ENCODE measurements at regions not wholly inside any gene's neighbourhood (a gene's known extent, or its start where the extent isn't known, plus 50 kb on each side); places are given as distances from the start of the nearest gene placed in this dataset.

DNA sequence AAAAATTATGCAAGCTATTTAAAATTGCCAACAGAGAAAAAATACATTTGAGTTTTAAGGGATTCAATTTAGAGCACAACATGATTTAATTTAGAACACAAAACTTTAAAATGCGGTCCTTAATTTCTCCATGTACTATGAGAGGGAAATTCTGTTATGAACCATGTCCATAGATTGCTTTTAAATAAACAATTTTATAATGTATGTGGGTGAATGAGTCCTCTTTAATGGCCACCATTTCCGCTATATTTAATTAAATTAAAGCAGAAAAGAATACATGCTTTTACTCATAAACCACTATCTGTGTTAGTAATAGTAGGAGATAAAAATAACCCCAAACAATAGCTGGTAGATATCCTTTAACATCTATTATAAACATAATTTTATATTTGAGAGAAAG is 914.6 kb downstream of the LTN1 start:
- no peaks in the 10 kb centered on the region for H3K4me1 ChIP-seq
- no peaks in the 10 kb centered on the region for H3K36me3 ChIP-seq
- no peak for TF ChIP-seq POLR2A (IDR thresholded peaks at IDR 0.05)
- TF ChIP-seq, protein P1, sequence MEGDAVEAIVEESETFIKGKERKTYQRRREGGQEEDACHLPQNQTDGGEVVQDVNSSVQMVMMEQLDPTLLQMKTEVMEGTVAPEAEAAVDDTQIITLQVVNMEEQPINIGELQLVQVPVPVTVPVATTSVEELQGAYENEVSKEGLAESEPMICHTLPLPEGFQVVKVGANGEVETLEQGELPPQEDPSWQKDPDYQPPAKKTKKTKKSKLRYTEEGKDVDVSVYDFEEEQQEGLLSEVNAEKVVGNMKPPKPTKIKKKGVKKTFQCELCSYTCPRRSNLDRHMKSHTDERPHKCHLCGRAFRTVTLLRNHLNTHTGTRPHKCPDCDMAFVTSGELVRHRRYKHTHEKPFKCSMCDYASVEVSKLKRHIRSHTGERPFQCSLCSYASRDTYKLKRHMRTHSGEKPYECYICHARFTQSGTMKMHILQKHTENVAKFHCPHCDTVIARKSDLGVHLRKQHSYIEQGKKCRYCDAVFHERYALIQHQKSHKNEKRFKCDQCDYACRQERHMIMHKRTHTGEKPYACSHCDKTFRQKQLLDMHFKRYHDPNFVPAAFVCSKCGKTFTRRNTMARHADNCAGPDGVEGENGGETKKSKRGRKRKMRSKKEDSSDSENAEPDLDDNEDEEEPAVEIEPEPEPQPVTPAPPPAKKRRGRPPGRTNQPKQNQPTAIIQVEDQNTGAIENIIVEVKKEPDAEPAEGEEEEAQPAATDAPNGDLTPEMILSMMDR (IDR thresholded peaks at IDR 0.05), result no peak
- intact Hi-C loops (cut with DNase I; ENCODE audit: low total_unique reads), result no loop called here
- no peaks in the 10 kb centered on the region for H3K27me3 ChIP-seq
- WGBS, 5 donors, result 90 to 97% (median 95%) methylated on average over 2 of the region's 2 CpGs
- no peak overlapping the region for H3K4me3 ChIP-seq
- H3K9me3 ChIP-seq, result no peaks in the 10 kb centered on the region
- no peak overlapping the region for H3K27ac ChIP-seq
- no peak for DNase-seq

DNA sequence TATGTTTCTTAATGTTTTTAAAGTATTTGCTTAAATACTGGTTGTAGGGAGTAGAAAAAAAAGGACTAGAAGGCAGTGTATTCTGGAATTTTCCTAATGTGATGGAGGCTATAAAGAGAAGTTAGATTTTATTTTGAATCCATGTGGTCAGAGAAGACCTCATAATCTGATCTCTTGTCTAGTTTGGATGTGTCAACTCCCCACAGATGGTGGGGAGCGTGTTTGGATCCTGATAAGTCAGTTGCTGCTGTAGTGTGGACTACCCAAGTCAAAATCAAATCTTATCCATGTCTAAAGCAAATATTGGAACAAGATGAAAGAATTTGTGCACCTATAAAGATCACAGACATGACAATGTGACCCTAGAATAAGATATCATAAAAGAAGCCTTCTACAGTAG is 918.0 kb downstream of the LTN1 start:
- H3K4me3 ChIP-seq, result no peak overlapping the region
- peaks cover 0 to 4% (median 0%) of the 10 kb centered on the region in 4 donors for H3K9me3 ChIP-seq
- no peak for DNase-seq
- peaks cover 0 to under 1% (median 0%) of the 10 kb centered on the region in 4 donors for H3K4me1 ChIP-seq
- no peaks in the 10 kb centered on the region for H3K36me3 ChIP-seq
- H3K27ac ChIP-seq, result no peak overlapping the region
- 0 to 53% (median 34%) methylated on average over 1 of the region's 1 CpG; no CpG with 5 or more reads in 1 of the 5 donors for WGBS, 5 donors
- no peaks in the 10 kb centered on the region for H3K27me3 ChIP-seq
- intact Hi-C loops (cut with DNase I; ENCODE audit: low total_unique reads), result no loop called here
- TF ChIP-seq, protein P1 (IDR thresholded peaks at IDR 0.05), result no peak
- TF ChIP-seq POLR2AphosphoS5 (IDR thresholded peaks at IDR 0.05), result no peak
- TF ChIP-seq EP300 (IDR thresholded peaks at IDR 0.05), result no peak
- no peak for TF ChIP-seq POLR2A (IDR thresholded peaks at IDR 0.05)

DNA sequence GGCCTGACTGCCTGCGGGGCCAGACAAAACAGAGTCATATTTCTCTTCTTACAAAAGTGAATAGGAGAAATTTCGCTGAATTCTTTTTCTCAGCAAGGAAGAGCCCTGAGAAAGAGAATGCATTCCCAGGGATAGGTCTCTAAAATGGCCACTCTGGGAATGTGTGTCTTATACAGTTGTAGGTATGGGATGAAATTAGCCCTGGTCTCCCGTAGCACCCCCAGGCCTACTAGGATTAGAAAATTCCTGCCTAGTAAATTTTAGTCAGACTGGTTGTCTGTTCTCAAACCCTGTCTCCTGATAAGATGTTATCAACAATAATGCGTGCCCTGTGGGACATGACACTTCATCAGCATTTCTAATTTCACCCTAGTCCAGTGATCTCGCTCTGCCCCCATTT is 920.1 kb downstream of the LTN1 start:
- peaks cover 0 to 15% (median 4%) of the 10 kb centered on the region in 4 donors for H3K4me1 ChIP-seq
- DNase-seq, result no peak
- TF ChIP-seq POLR2A (IDR thresholded peaks at IDR 0.05) (no peak), POLR2AphosphoS5 (IDR thresholded peaks at IDR 0.05) (no peak), EP300 (IDR thresholded peaks at IDR 0.05) (no peak)
- TF ChIP-seq, protein P1 (IDR thresholded peaks at IDR 0.05), result no peak
- intact Hi-C loops (cut with DNase I; ENCODE audit: low total_unique reads), result no loop called here
- peaks cover 0 to 4% (median 0%) of the 10 kb centered on the region in 4 donors for H3K9me3 ChIP-seq
- no peaks in the 10 kb centered on the region for H3K36me3 ChIP-seq
- WGBS, 5 donors, result 73 to 89% (median 77%) methylated on average over 5 of the region's 5 CpGs
- no peak overlapping the region for H3K27ac ChIP-seq
- no peaks in the 10 kb centered on the region for H3K27me3 ChIP-seq
- no peak overlapping the region for H3K4me3 ChIP-seq

DNA sequence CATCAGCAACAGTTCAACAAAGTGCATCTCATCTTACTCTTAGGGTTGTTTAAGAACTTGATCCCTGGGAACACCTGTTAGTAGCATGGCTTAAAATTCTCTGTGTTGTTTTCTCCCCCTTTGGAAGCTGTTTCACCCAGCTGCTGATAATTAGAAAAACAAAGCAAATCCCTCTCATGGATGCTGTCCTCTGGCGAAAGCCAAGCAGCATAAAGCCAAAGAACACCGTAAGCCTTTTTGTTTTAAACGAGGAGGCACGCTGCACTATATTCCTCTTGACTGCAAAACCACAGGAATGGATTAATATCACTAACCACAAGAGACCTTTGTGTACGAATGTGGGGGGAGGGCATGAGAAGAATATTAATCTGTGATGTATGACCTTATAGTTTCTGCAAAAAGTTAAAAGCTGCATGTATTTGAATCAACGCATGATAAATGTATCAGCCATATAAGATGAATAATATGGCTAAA is 923.2 kb downstream of the LTN1 start:
- WGBS, 5 donors, result 39 to 58% (median 44%) methylated on average over 6 of the region's 6 CpGs
- DNase-seq, result peak in 1 of 2 donors; percentile 55
- Histone ChIP-seq H3K27ac (peak overlapping the region in 2 of 5 donors; percentile 25 to 27), H3K4me3 (no peak overlapping the region), H3K4me1 (peaks cover 0 to 15% (median 4%) of the 10 kb centered on the region in 4 donors), H3K27me3 (no peaks in the 10 kb centered on the region), H3K9me3 (peaks cover 0 to 4% (median 0%) of the 10 kb centered on the region in 4 donors), H3K36me3 (no peaks in the 10 kb centered on the region)
- TF ChIP-seq POLR2A (IDR thresholded peaks at IDR 0.05) (no peak), EP300 (IDR thresholded peaks at IDR 0.05) (no peak), POLR2AphosphoS5 (IDR thresholded peaks at IDR 0.05) (no peak)
- TF ChIP-seq, protein P1 (IDR thresholded peaks at IDR 0.05), result no peak
- intact Hi-C loops (cut with DNase I; ENCODE audit: low total_unique reads), result no loop called here
